Left ventricle myocardium inferior (tissue), 1 donor: ENCODE measurements at regions not wholly inside any gene's neighbourhood (a gene's known extent, or its start where the extent isn't known, plus 50 kb on each side); places are given as distances from the start of the nearest gene placed in this dataset.
"Not testable (repeated sequence)": the region's sequence is repeated elsewhere in the genome, so short reads cannot be mapped to it uniquely, and the experiment has no call there.

Experiments used
- DNase-seq: peaks from one replicate; pipeline ENCODE4 v3.0.0-alpha.2; 2020
- H3K27ac ChIP-seq: fragments of 200-600 bp; replicated peaks from 2 replicates; pipeline ENCODE4 v1.8.0; 2021
- H3K27me3 ChIP-seq: fragments of 200-600 bp; 2 replicates; pipeline ENCODE4 v1.8.0; 2021; ENCODE audit warnings: low read depth
- H3K36me3 ChIP-seq: fragments of 200-600 bp; 2 replicates; pipeline ENCODE4 v1.8.0; 2021
- H3K4me1 ChIP-seq: fragments of 200-600 bp; 2 replicates; pipeline ENCODE4 v1.8.0; 2021
- H3K4me3 ChIP-seq: fragments of 200-600 bp; 2 replicates; pipeline ENCODE4 v1.8.0; 2021; ENCODE audit warnings: mild to moderate bottlenecking, moderate library complexity
- H3K9me3 ChIP-seq: fragments of 200-600 bp; replicated peaks from 2 replicates; pipeline ENCODE4 v1.8.0; 2021
- CTCF ChIP-seq: fragments of 200-600 bp; IDR thresholded peaks from 2 replicates; pipeline ENCODE4 v1.8.0; 2021; ENCODE audit warnings: antibody characterized with exemption, mild to moderate bottlenecking, borderline replicate concordance
- intact Hi-C: fragments of 100-400 bp; cut with micrococcal nuclease; formaldehyde crosslinking; loops from one replicate; pipeline ENCODE4 v1.11.0; 2022
- donor health status: DM: no; HTN: yes; CAD: no; lungs with severe emphysema.

- H3K4me1 ChIP-seq: no peaks in the 10 kb centered on the region
- peaks cover 39% of the 10 kb centered on the region for H3K27me3 ChIP-seq
- intact Hi-C loops: no loop called here
- no peak overlapping the region for H3K27ac ChIP-seq
- no peaks in the 10 kb centered on the region for H3K36me3 ChIP-seq
- H3K9me3 ChIP-seq: no peaks in the 10 kb centered on the region
- no peak for DNase-seq
- no peak overlapping the region for H3K4me3 ChIP-seq
- TF ChIP-seq CTCF: no peak
These were observed 115.8 kb downstream of the RPLP1 start for GRCh38 chr15:69568173-69569009.

- no peak for TF ChIP-seq CTCF
- peaks cover 37% of the 10 kb centered on the region for H3K27me3 ChIP-seq
- no peaks in the 10 kb centered on the region for H3K9me3 ChIP-seq
- DNase-seq: no peak
- H3K4me1 ChIP-seq: no peaks in the 10 kb centered on the region
- no peak overlapping the region for H3K27ac ChIP-seq
- intact Hi-C loops: no loop called here
- H3K36me3 ChIP-seq: no peaks in the 10 kb centered on the region
- H3K4me3 ChIP-seq: no peak overlapping the region
These were observed 117.8 kb downstream of the RPLP1 start for GRCh38 chr15:69570454-69570853.

GRCh38 chr15:69570997-69571396 lies 118.4 kb downstream of the RPLP1 start:
- no peak overlapping the region for H3K4me3 ChIP-seq
- TF ChIP-seq CTCF: no peak
- no peaks in the 10 kb centered on the region for H3K36me3 ChIP-seq
- no peak overlapping the region for H3K27ac ChIP-seq
- no peak for DNase-seq
- no peaks in the 10 kb centered on the region for H3K4me1 ChIP-seq
- intact Hi-C loops: no loop called here
- no peaks in the 10 kb centered on the region for H3K9me3 ChIP-seq
- peaks cover 38% of the 10 kb centered on the region for H3K27me3 ChIP-seq

- H3K36me3 ChIP-seq, intact Hi-C loops, H3K27ac ChIP-seq, H3K4me3 ChIP-seq, H3K9me3 ChIP-seq, H3K4me1 ChIP-seq, DNase-seq: not testable (repeated sequence)
- H3K27me3 ChIP-seq: peaks cover 54% of the 10 kb centered on the region
These were observed 120.7 kb downstream of the RPLP1 start for GRCh38 chr15:69573278-69573677.

- intact Hi-C loops: no loop called here
- Histone ChIP-seq H3K4me1 (no peaks in the 10 kb centered on the region), H3K27ac (no peak overlapping the region), H3K4me3 (no peak overlapping the region), H3K36me3 (no peaks in the 10 kb centered on the region), H3K9me3 (no peaks in the 10 kb centered on the region), H3K27me3 (peaks cover 54% of the 10 kb centered on the region)
- DNase-seq: no peak
- no peak for TF ChIP-seq CTCF
These were observed 121.3 kb downstream of the RPLP1 start for GRCh38 chr15:69573815-69574475.

- DNase-seq: no peak
- Histone ChIP-seq H3K4me1 (no peaks in the 10 kb centered on the region), H3K4me3 (no peak overlapping the region), H3K27me3 (peaks cover 57% of the 10 kb centered on the region), H3K9me3 (no peaks in the 10 kb centered on the region), H3K27ac (no peak overlapping the region), H3K36me3 (no peaks in the 10 kb centered on the region)
- no peak for TF ChIP-seq CTCF
- intact Hi-C loops: no loop called here
These were observed 121.9 kb downstream of the RPLP1 start for GRCh38 chr15:69574506-69574905.
